IMR-90 (cell line): ENCODE measurements at regions not wholly inside any gene's neighbourhood (a gene's known extent, or its start where the extent isn't known, plus 50 kb on each side); places are given as distances from the start of the nearest gene placed in this dataset.

Source experiments
- ATAC-seq: fragments of 200-7000 bp; cut with Tn5 transposase; 2 replicates; pipeline ENCODE4 v1.9.1; 2020; ENCODE audit warnings: low read depth, mild to moderate bottlenecking, moderate library complexity
- BruUV-seq: library from RNA; stranded (reverse); fragments of 400-500 nt; replicated peaks from 2 replicates; lab custom pipeline; 2021; lab: Mats Ljungman, UMichigan
- CTCF ChIA-PET: fragments of 300-600 bp; formaldehyde crosslinking; extraction: SDS; loops from one replicate; lab custom pipeline; 2021; ENCODE audit warnings: antibody characterized with exemption; lab: Yijun Ruan, JAX
- POLR2A ChIA-PET: fragments of 300-600 bp; sonication (Branson Sonifier 250); formaldehyde crosslinking; loops from one replicate; lab custom pipeline; 2022; ENCODE audit warnings: antibody characterized with exemption; ENCODE audit not compliant: unreplicated experiment; lab: Charles Lee
- DNase-seq: peaks from one replicate; pipeline ENCODE4 v3.0.0; 2013
- H2AFZ ChIP-seq: replicated peaks from 2 replicates; pipeline ENCODE3; 2013; ENCODE audit warnings: low read length, mild to moderate bottlenecking; ENCODE audit not compliant: poor library complexity
- H2AK5ac ChIP-seq: 2 replicates; pipeline ENCODE4 v1.6.1; 2013; ENCODE audit warnings: low read depth, low read length, inconsistent platforms
- H2AK9ac ChIP-seq: replicated peaks from 2 replicates; pipeline ENCODE3; 2013; ENCODE audit warnings: mild to moderate bottlenecking, low read depth, low read length, moderate library complexity; ENCODE audit not compliant: poor library complexity
- H2BK120ac ChIP-seq: 2 replicates; pipeline ENCODE4 v1.6.1; 2013; ENCODE audit warnings: low read depth, low read length, inconsistent platforms
- H2BK15ac ChIP-seq: 3 replicates; pipeline ENCODE4 v1.6.1; 2013; ENCODE audit warnings: low read depth, low read length, inconsistent platforms
- H2BK20ac ChIP-seq: 2 replicates; pipeline ENCODE4 v1.6.1; 2013; ENCODE audit warnings: low read depth, mild to moderate bottlenecking, inconsistent platforms, low read length, moderate library complexity
- H2BK5ac ChIP-seq: 2 replicates; pipeline ENCODE4 v1.6.1; 2013; ENCODE audit warnings: mild to moderate bottlenecking, low read depth, low read length, inconsistent platforms; ENCODE audit not compliant: poor library complexity, severe bottlenecking
- H3K14ac ChIP-seq: replicated peaks from 2 replicates; pipeline ENCODE4 v1.6.1; 2013; ENCODE audit warnings: low read depth, low read length, inconsistent platforms
- H3K18ac ChIP-seq: 2 replicates; pipeline ENCODE4 v1.6.1; 2013; ENCODE audit warnings: low read depth, low read length, control low read depth
- H3K23ac ChIP-seq: 2 replicates; pipeline ENCODE4 v1.6.1; 2013; ENCODE audit warnings: low read depth, low read length, inconsistent platforms
- H3K27ac ChIP-seq: 2 replicates; pipeline ENCODE4 v1.5.1; 2013; ENCODE audit warnings: mild to moderate bottlenecking, control low read depth, low read length; ENCODE audit not compliant: insufficient read depth
- H3K27me3 ChIP-seq: 2 replicates; pipeline ENCODE4 v1.6.1; 2013; ENCODE audit warnings: low read length; ENCODE audit not compliant: control insufficient read depth, insufficient read depth
- H3K36me3 ChIP-seq: 2 replicates; pipeline ENCODE4 v1.6.1; 2013; ENCODE audit warnings: low read length, mixed read lengths; ENCODE audit not compliant: control insufficient read depth, insufficient read depth
- H3K4ac ChIP-seq: 2 replicates; pipeline ENCODE4 v1.6.1; 2013; ENCODE audit warnings: low read depth, low read length, inconsistent platforms
- H3K4me1 ChIP-seq: 2 replicates; pipeline ENCODE4 v1.6.1; 2013; ENCODE audit warnings: low read length, mixed read lengths; ENCODE audit not compliant: control insufficient read depth, insufficient read depth
- H3K4me2 ChIP-seq: 2 replicates; pipeline ENCODE4 v1.6.1; 2013; ENCODE audit warnings: low read depth, mild to moderate bottlenecking, control low read depth, low read length, moderate library complexity
- H3K4me3 ChIP-seq: 2 replicates; pipeline ENCODE4 v1.5.1; 2013; ENCODE audit warnings: low read depth, mild to moderate bottlenecking, control low read depth, low read length, moderate library complexity; ENCODE audit not compliant: insufficient read depth
- H3K56ac ChIP-seq: 2 replicates; pipeline ENCODE4 v1.6.1; 2013; ENCODE audit warnings: low read length, inconsistent platforms; ENCODE audit not compliant: insufficient read depth; ENCODE audit errors: extremely low read depth
- H3K79me1 ChIP-seq, 2 experiments: 2 replicates each; pipeline ENCODE4 v1.6.1; 2013; ENCODE audit warnings: low read length in 2 of 2, inconsistent platforms in 1 of 2, low read depth in 1 of 2
- H3K9ac ChIP-seq: 2 replicates; pipeline ENCODE4 v1.6.1; 2013; ENCODE audit warnings: low read depth, low read length, control low read depth
- H3K9me1 ChIP-seq: 2 replicates; pipeline ENCODE4 v1.6.1; 2013; ENCODE audit warnings: low read length, inconsistent platforms; ENCODE audit not compliant: insufficient read depth
- H3K9me3 ChIP-seq: 2 replicates; pipeline ENCODE4 v1.6.1; 2013; ENCODE audit warnings: low read length; ENCODE audit not compliant: control insufficient read depth, insufficient read depth
- H4K20me1 ChIP-seq: 2 replicates; pipeline ENCODE4 v1.6.1; 2013; ENCODE audit warnings: low read length, inconsistent platforms; ENCODE audit not compliant: insufficient read depth
- H4K5ac ChIP-seq: 2 replicates; pipeline ENCODE4 v1.6.1; 2013; ENCODE audit warnings: mild to moderate bottlenecking, low read depth, low read length, control low read depth
- H4K8ac ChIP-seq, 2 experiments: 2 replicates each; pipeline ENCODE4 v1.6.1; 2013; ENCODE audit warnings: low read depth in 2 of 2, low read length in 2 of 2, control low read depth in 1 of 2, inconsistent platforms in 1 of 2
- H4K91ac ChIP-seq: 2 replicates; pipeline ENCODE4 v1.6.1; 2013; ENCODE audit warnings: low read depth, low read length, inconsistent platforms; ENCODE audit not compliant: insufficient read depth
- CEBPB ChIP-seq: IDR thresholded peaks from 2 replicates; pipeline ENCODE4 v1.6.1; 2012; ENCODE audit warnings: low read depth, low read length, improper control_type of control experiment
- CHD1 ChIP-seq: IDR thresholded peaks from 2 replicates; pipeline ENCODE4 v1.6.1; 2012; ENCODE audit warnings: low read depth, low read length, improper control_type of control experiment
- MXI1 ChIP-seq: IDR thresholded peaks from 2 replicates; pipeline ENCODE4 v1.6.1; 2012; ENCODE audit warnings: low read depth, mild to moderate bottlenecking, low read length, moderate library complexity, borderline replicate concordance
- RAD21 ChIP-seq: IDR thresholded peaks from 2 replicates; pipeline ENCODE4 v1.6.1; 2012; ENCODE audit warnings: low read length, improper control_type of control experiment
- SMC3 ChIP-seq: fragments of 150-350 bp; IDR thresholded peaks from 2 replicates; pipeline ENCODE4 v1.6.1; 2016; ENCODE audit warnings: low read depth, mild to moderate bottlenecking, antibody characterized with exemption, low read length, moderate library complexity
- USF2 ChIP-seq: fragments of 150-350 bp; IDR thresholded peaks from 2 replicates; pipeline ENCODE4 v1.6.1; 2017; ENCODE audit warnings: mild to moderate bottlenecking, antibody characterized with exemption, low read length, low read depth
- dilution Hi-C: fragments of 300-500 bp; cut with HindIII; formaldehyde crosslinking; loops from one replicate; pipeline ENCODE4 v1.14.3; 2018; ENCODE audit warnings: low sequenced_read_pairs; ENCODE audit not compliant: unreplicated experiment
- in situ Hi-C: fragments of 300-500 bp; cut with MboI; formaldehyde crosslinking; loops from 3 replicates; pipeline ENCODE4 v1.14.3; 2019; ENCODE audit warnings: low sequenced_read_pairs, inconsistent platforms, mixed read lengths
- intact Hi-C: fragments of 100-400 bp; cut with micrococcal nuclease; formaldehyde crosslinking; loops from 2 replicates; pipeline ENCODE4 v1.10.0; 2022

GRCh38 chr12:90841336-90841735, 113.6 kb downstream of the CCER1 start:
- BruUV-seq = no TSS peak
- dilution Hi-C loops (no loop called here), intact Hi-C loops (no loop called here), in situ Hi-C loops (no loop called here)
- H3K23ac ChIP-seq = no peak overlapping the region
- DNase-seq (no peak), ATAC-seq (no peak)
- no peak overlapping the region for H2BK5ac ChIP-seq
- H3K4me3 ChIP-seq = no peak overlapping the region
- H3K4me2 ChIP-seq = no peak overlapping the region
- ChIA-PET POLR2A (no interaction called here), CTCF (interaction anchor here (1.5 kb wide), 1 partner anchor 12 kb away, joined by 3 read pairs; no protein-coding TSS in a partner anchor)
- no peaks in the 10 kb centered on the region for H3K9me1 ChIP-seq
- no peaks in the 10 kb centered on the region for H3K36me3 ChIP-seq
- H3K9me3 ChIP-seq = no peaks in the 10 kb centered on the region
- no peak overlapping the region for H2AK9ac ChIP-seq
- no peak overlapping the region for H2AK5ac ChIP-seq
- H3K18ac ChIP-seq = no peak overlapping the region
- TF ChIP-seq USF2 = no peak
- TF ChIP-seq CEBPB = no peak
- no peak for TF ChIP-seq MXI1
- no peak for TF ChIP-seq RAD21
- TF ChIP-seq SMC3 = no peak
- no peak for TF ChIP-seq CHD1
- H2BK120ac ChIP-seq = no peak overlapping the region
- H3K4ac ChIP-seq = no peak overlapping the region
- no peak overlapping the region for H4K5ac ChIP-seq
- H3K27me3 ChIP-seq = no peaks in the 10 kb centered on the region
- H3K27ac ChIP-seq = no peak overlapping the region
- no peak overlapping the region for H2AFZ ChIP-seq
- H2BK15ac ChIP-seq = no peak overlapping the region
- H3K9ac ChIP-seq = no peak overlapping the region
- no peak overlapping the region for H3K56ac ChIP-seq
- no peaks in the 10 kb centered on the region for H3K79me1 ChIP-seq
- H3K4me1 ChIP-seq = no peaks in the 10 kb centered on the region
- H3K14ac ChIP-seq = no peak overlapping the region
- H4K91ac ChIP-seq = no peak overlapping the region
- H4K20me1 ChIP-seq = no peaks in the 10 kb centered on the region
- H2BK20ac ChIP-seq = no peak overlapping the region
- no peak overlapping the region for H4K8ac ChIP-seq
